Prostate gland (tissue), 2 donors: ENCODE measurements at regions not wholly inside any gene's neighbourhood (a gene's known extent, or its start where the extent isn't known, plus 50 kb on each side); places are given as distances from the start of the nearest gene placed in this dataset.

Source experiments
- DNase-seq: peaks from one replicate; pipeline ENCODE4 v3.0.0-alpha.2; 2019; ENCODE audit warnings: low spot score
- H3K27ac ChIP-seq, 2 donors: fragments of 200-600 bp; sonication (generic); 2 replicates each; pipeline ENCODE4 v1.5.1; 2017 to 2019
- H3K27me3 ChIP-seq: fragments of 200-600 bp; sonication (generic); replicated peaks from 2 replicates; pipeline ENCODE4 v1.5.1; 2019; ENCODE audit not compliant: insufficient read depth
- H3K36me3 ChIP-seq, 2 donors: fragments of 200-600 bp; sonication (generic); 1 replicate in 1 of 2; 2 replicates in 1 of 2; pipeline versions ENCODE4 v1.5.1 to v1.8.1; 2017 to 2019
- H3K4me1 ChIP-seq: fragments of 200-600 bp; sonication (generic); replicated peaks from 2 replicates; pipeline ENCODE4 v1.5.1; 2019
- H3K4me3 ChIP-seq, 2 donors: fragments of 200-600 bp; sonication (generic); 2 replicates each; pipeline ENCODE4 v1.5.1; 2017 to 2019
- H3K9me3 ChIP-seq: fragments of 200-600 bp; sonication (generic); 2 replicates; pipeline ENCODE4 v1.5.1; 2017
- CTCF ChIP-seq, 4 experiments: fragments of 200-600 bp in 2 of 4; fragments of 450-650 bp in 2 of 4; sonication (generic) in 2 of 4; IDR thresholded peaks; 1 replicate in 3 of 4; 2 replicates in 1 of 4; pipeline ENCODE4 v1.5.1; 2016 to 2019; ENCODE audit warnings: antibody characterized with exemption in 4 of 4, mild to moderate bottlenecking in 2 of 4, moderate library complexity in 2 of 4
- POLR2A ChIP-seq: fragments of 450-650 bp; IDR thresholded peaks from one replicate; pipeline ENCODE4 v1.6.1; 2016; ENCODE audit warnings: antibody characterized with exemption, mild to moderate bottlenecking
- POLR2AphosphoS5 ChIP-seq: sonication (generic); formaldehyde crosslinking; IDR thresholded peaks from one replicate; pipeline ENCODE4 v1.6.1; 2017; ENCODE audit warnings: antibody characterized with exemption
- WGBS: methylation state at CpG from one replicate; pipeline ENCODE4 v1.1.5; 2018; 5-methylcytosine and 5-hydroxymethylcytosine counted together
- intact Hi-C: fragments of 100-400 bp; cut with DNase I; formaldehyde crosslinking; loops from one replicate; pipeline ENCODE4 v1.14.2; 2022

- intact Hi-C loops: no loop called here
- no peak for DNase-seq
- TF ChIP-seq POLR2A (no peak), POLR2AphosphoS5 (no peak), CTCF (IDR thresholded peaks at IDR 0.05) (no peak)
- Histone ChIP-seq H3K9me3 (no peaks in the 10 kb centered on the region), H3K4me1 (no peaks in the 10 kb centered on the region), H3K27me3 (no peaks in the 10 kb centered on the region), H3K27ac (no peak overlapping the region), H3K4me3 (no peak overlapping the region), H3K36me3 (no peaks in the 10 kb centered on the region)
Measured at GRCh38 chr6:127030111-127030510, 88.4 kb upstream of the RSPO3 start.

GRCh38 chr6:127030836-127031235 is 87.6 kb upstream of the RSPO3 start:
- no peaks in the 10 kb centered on the region for H3K27me3 ChIP-seq
- no peak overlapping the region for H3K4me3 ChIP-seq
- no peaks in the 10 kb centered on the region for H3K4me1 ChIP-seq
- no peak for DNase-seq
- TF ChIP-seq CTCF (IDR thresholded peaks at IDR 0.05) (no peak), POLR2AphosphoS5 (no peak)
- H3K27ac ChIP-seq: no peak overlapping the region
- intact Hi-C loops: no loop called here
- H3K9me3 ChIP-seq: no peaks in the 10 kb centered on the region
- 81% methylated on average over 1 of the region's 1 CpG for WGBS
- no peaks in the 10 kb centered on the region for H3K36me3 ChIP-seq

- H3K4me1 ChIP-seq: no peaks in the 10 kb centered on the region
- intact Hi-C loops: no loop called here
- no peaks in the 10 kb centered on the region for H3K27me3 ChIP-seq
- no peak for DNase-seq
- no peak overlapping the region for H3K27ac ChIP-seq
- TF ChIP-seq POLR2AphosphoS5 (no peak), POLR2A (no peak), CTCF (IDR thresholded peaks at IDR 0.05) (no peak)
- no peak overlapping the region for H3K4me3 ChIP-seq
- H3K36me3 ChIP-seq: no peaks in the 10 kb centered on the region
- H3K9me3 ChIP-seq: no peaks in the 10 kb centered on the region
- 30% methylated on average over 1 of the region's 1 CpG for WGBS
Measured at GRCh38 chr6:127031511-127031910, 87.0 kb upstream of the RSPO3 start.

GRCh38 chr6:127032971-127033370 is 85.5 kb upstream of the RSPO3 start:
- Histone ChIP-seq H3K4me3 (no peak overlapping the region), H3K9me3 (no peaks in the 10 kb centered on the region), H3K4me1 (no peaks in the 10 kb centered on the region), H3K27ac (no peak overlapping the region), H3K27me3 (no peaks in the 10 kb centered on the region), H3K36me3 (no peaks in the 10 kb centered on the region)
- 91% methylated on average over 3 of the region's 3 CpGs for WGBS
- TF ChIP-seq POLR2A: no peak
- TF ChIP-seq CTCF (IDR thresholded peaks at IDR 0.05): no peak
- no peak for TF ChIP-seq POLR2AphosphoS5
- intact Hi-C loops: no loop called here
- no peak for DNase-seq

- no peaks in the 10 kb centered on the region for H3K27me3 ChIP-seq
- no peaks in the 10 kb centered on the region for H3K36me3 ChIP-seq
- H3K4me3 ChIP-seq: no peak overlapping the region
- DNase-seq: no peak
- H3K4me1 ChIP-seq: no peaks in the 10 kb centered on the region
- H3K9me3 ChIP-seq: no peaks in the 10 kb centered on the region
- H3K27ac ChIP-seq: no peak overlapping the region
- intact Hi-C loops: no loop called here
- no peak for TF ChIP-seq POLR2A
- no peak for TF ChIP-seq POLR2AphosphoS5
- no peak for TF ChIP-seq CTCF (IDR thresholded peaks at IDR 0.05)
Measured at GRCh38 chr6:127051571-127052260, 66.8 kb upstream of the RSPO3 start.
